ENCODE measurements at regions not wholly inside any gene's neighbourhood (a gene's known extent, or its start where the extent isn't known, plus 50 kb on each side); places are given as distances from the start of the nearest gene placed in this dataset.

DNA sequence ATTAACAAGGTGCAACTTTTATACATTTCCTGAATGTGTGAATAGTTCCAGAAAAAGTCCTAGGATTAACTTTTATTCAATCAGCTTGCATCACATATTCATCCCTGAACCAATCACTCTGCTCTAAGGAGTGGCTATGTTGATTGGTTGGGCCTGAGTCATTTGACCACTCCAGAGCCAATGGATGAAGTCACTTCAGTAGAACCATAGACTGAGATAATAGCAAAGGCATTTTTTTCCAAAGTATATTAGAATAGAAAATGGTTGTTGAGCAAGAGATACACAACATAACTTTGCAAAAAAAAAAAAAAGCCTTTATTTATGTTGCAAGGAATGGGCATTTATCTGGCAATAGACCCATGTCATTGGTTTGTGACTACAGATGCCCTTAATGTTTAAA is 55.5 kb upstream of the AGTR1 start:
- TF ChIP-seq, protein P1, sequence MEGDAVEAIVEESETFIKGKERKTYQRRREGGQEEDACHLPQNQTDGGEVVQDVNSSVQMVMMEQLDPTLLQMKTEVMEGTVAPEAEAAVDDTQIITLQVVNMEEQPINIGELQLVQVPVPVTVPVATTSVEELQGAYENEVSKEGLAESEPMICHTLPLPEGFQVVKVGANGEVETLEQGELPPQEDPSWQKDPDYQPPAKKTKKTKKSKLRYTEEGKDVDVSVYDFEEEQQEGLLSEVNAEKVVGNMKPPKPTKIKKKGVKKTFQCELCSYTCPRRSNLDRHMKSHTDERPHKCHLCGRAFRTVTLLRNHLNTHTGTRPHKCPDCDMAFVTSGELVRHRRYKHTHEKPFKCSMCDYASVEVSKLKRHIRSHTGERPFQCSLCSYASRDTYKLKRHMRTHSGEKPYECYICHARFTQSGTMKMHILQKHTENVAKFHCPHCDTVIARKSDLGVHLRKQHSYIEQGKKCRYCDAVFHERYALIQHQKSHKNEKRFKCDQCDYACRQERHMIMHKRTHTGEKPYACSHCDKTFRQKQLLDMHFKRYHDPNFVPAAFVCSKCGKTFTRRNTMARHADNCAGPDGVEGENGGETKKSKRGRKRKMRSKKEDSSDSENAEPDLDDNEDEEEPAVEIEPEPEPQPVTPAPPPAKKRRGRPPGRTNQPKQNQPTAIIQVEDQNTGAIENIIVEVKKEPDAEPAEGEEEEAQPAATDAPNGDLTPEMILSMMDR (IDR thresholded peaks at IDR 0.05; ENCODE audit: low read depth, low read length), result no peak
- H3K4me3 ChIP-seq (replicated peaks in 1 of 2; ENCODE audit: low read depth in 2 of 2, low read length in 2 of 2), result no peak overlapping the region
- peak in 1 of 2 donors; percentile 70 for DNase-seq (ENCODE audit: low read depth in 2 of 2)

- peak; percentile 16 to 73 for DNase-seq (ENCODE audit: low read depth in 2 of 2)
- no peak overlapping the region for H3K4me3 ChIP-seq (replicated peaks in 1 of 2; ENCODE audit: low read depth in 2 of 2, low read length in 2 of 2)
- TF ChIP-seq, protein P1 (IDR thresholded peaks at IDR 0.05; ENCODE audit: low read depth, low read length), result no peak
Observed at GRCh38 chr3:148642616-148643015, 55.1 kb upstream of the AGTR1 start.

- no peak overlapping the region for H3K4me3 ChIP-seq (replicated peaks in 1 of 2; ENCODE audit: low read depth in 2 of 2, low read length in 2 of 2)
- TF ChIP-seq, protein P1 (IDR thresholded peaks at IDR 0.05; ENCODE audit: low read depth, low read length), result no peak
- DNase-seq (ENCODE audit: low read depth in 2 of 2), result peak; percentile 71 to 85
Observed at GRCh38 chr3:148643389-148643840, 54.3 kb upstream of the AGTR1 start.

DNA sequence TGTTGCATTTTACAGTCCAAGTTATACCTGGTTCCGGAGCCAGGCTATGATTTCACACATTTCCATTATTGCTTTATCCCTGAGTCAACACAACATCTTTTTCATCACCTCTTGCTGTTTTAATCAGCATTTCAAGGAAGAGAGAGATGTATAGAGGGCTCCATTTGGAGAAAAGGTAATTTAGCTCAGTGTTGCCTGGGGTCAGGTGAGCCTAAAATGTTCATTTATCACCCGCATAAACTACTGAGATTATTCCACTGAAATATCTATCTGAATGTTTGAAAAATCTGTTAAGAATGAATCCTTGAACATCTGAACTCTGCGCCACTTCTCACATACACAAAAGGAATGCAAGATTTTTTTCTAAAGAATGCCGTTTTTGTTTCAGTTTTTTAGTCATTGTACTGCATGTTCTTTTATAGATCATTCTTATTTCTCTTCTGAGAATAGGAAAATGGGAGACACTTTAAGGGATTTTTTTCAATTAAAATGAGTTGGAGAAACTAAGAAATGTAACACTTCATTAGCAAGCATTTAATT is 51.5 kb upstream of the AGTR1 start:
- H3K4me3 ChIP-seq (replicated peaks in 1 of 2; ENCODE audit: low read depth in 2 of 2, low read length in 2 of 2), result no peak overlapping the region
- TF ChIP-seq, protein P1 (IDR thresholded peaks at IDR 0.05; ENCODE audit: low read depth, low read length), result no peak
- peak in 1 of 2 donors; percentile 53 for DNase-seq (ENCODE audit: low read depth in 2 of 2)
